C4-2B (cell line): ENCODE measurements at regions not wholly inside any gene's neighbourhood (a gene's known extent, or its start where the extent isn't known, plus 50 kb on each side); places are given as distances from the start of the nearest gene placed in this dataset.

Experiments used
- ZFX ChIP-seq: fragments of 450-650 bp; IDR thresholded peaks from 2 replicates; pipeline ENCODE4 v1.6.1; 2017
- TF ChIP-seq, protein P1 (sequence below): fragments of 450-650 bp; conservative IDR thresholded peaks from 2 replicates; pipeline ENCODE4 v1.5.1; 2017; ENCODE audit warnings: mild to moderate bottlenecking

DNA sequence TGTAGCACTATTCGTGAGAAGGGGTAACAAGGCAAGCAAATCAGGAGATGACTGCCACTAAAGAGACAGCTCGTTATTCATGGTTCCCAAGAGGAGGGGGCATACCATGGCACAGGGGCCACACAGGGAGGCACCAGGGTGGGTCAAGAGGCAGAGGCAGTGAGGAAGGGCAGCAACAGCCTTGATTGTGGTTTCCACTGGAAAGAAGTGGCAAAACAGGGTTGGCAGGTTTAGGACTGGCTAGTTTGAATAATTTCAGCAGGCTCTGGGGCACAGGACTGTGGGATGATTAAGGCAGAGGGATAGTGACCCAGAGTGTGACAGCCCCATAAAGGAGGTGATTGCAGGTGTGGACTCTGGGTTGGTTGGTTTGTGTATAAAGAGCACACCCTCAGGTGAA lies 188.9 kb downstream of the CBLN1 start:
- TF ChIP-seq, protein P1, sequence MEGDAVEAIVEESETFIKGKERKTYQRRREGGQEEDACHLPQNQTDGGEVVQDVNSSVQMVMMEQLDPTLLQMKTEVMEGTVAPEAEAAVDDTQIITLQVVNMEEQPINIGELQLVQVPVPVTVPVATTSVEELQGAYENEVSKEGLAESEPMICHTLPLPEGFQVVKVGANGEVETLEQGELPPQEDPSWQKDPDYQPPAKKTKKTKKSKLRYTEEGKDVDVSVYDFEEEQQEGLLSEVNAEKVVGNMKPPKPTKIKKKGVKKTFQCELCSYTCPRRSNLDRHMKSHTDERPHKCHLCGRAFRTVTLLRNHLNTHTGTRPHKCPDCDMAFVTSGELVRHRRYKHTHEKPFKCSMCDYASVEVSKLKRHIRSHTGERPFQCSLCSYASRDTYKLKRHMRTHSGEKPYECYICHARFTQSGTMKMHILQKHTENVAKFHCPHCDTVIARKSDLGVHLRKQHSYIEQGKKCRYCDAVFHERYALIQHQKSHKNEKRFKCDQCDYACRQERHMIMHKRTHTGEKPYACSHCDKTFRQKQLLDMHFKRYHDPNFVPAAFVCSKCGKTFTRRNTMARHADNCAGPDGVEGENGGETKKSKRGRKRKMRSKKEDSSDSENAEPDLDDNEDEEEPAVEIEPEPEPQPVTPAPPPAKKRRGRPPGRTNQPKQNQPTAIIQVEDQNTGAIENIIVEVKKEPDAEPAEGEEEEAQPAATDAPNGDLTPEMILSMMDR: no peak
- no peak for TF ChIP-seq ZFX
